ENCODE measurements at regions not wholly inside any gene's neighbourhood (a gene's known extent, or its start where the extent isn't known, plus 50 kb on each side); places are given as distances from the start of the nearest gene placed in this dataset.

DNA sequence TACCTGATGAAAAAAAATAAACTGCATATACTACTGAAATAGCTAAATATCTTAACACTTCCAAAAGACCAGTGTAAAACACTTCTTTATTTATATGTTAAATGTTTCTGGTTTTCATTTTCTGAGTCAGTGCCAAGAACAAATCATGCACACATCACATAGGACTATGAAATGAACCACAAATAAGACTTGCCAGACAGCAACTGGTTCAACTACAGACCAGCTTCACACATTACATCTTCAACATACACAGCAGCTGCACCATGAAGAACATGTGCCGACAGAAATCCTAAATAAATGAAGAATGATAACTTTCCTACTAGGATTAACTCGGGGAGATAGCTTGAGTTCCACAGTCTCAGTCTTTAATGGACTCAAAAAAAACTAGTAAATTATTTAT is 168.3 kb upstream of the STXBP5 start:
- Mint-ChIP-seq H3K27ac (no peak overlapping the region), H3K9me3 (ENCODE audit: low read depth) (no peaks in the 10 kb centered on the region), H3K4me1 (no peaks in the 10 kb centered on the region), H3K27me3 (no peaks in the 10 kb centered on the region), H3K4me3 (no peak overlapping the region), H3K36me3 (ENCODE audit: low read depth) (no peaks in the 10 kb centered on the region)
- no peak for DNase-seq
- ChIA-PET CTCF (no interaction called here), POLR2A (no interaction called here)
- intact Hi-C loops (cut with DNase I, micrococcal nuclease), result no loop called here
- no peak for ATAC-seq

DNA sequence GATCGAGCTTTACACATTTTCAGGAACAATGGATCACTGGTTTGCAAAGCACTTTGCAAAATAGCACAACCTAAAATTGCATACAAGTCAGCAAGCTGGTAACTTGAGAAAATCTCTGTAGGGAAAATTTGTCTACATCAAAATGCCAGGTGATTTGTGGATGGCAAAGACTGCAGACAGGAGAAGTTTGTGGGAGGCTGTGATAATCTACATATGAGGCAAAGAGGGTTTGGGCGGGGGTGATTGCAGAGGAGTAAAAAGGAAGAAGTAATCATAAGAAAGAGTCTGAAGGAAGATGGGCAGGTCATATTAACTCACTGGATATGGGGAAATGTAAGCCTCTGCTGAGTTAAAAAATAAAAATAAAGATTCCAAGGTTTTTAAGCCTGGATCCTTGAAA is 166.3 kb upstream of the STXBP5 start:
- no peak for DNase-seq
- Mint-ChIP-seq H3K36me3 (ENCODE audit: low read depth) (no peaks in the 10 kb centered on the region), H3K9me3 (ENCODE audit: low read depth) (no peaks in the 10 kb centered on the region), H3K27me3 (no peaks in the 10 kb centered on the region), H3K27ac (no peak overlapping the region), H3K4me1 (no peaks in the 10 kb centered on the region), H3K4me3 (no peak overlapping the region)
- CTCF ChIA-PET, result no interaction called here
- no peak for ATAC-seq
- intact Hi-C loops (cut with DNase I, micrococcal nuclease), result no loop called here
- POLR2A ChIA-PET, result no interaction called here

DNA sequence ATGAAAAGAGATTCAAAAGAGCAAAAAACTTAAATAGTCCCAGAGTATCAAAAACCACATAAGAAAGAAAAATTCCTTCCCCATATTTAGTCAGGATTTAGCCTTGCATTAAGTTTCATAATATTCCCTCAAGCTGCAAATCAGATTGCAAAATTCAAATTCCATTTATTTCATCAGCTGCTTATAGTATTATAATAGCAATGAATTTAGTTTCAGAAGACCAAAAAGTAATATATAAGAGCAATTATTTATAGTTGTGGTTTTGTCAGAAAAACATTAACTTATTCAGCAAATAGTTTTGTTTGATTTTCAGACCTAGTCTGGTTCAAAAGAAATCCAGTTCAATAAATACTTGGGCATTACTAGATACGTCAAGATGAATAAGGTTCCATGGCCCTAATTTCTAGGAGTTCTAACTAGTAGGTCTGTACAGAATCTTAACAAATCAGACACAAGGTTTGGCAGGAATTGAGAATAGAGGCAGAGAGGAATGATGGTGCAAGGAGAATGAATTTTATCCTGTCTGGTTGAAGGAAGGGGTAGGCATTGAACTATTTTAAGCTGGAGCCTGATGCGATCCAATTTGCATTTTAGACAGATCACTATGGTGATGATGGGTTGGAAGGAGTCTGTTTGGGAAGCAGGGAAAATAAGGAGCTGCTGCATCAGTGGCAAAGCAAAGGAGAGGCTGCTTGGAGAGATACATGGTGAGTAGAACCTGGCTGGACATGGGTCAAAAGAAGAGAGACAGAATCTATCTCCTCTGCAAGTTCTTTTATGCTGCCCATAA is 163.9 kb upstream of the STXBP5 start:
- ChIA-PET POLR2A (no interaction called here), CTCF (no interaction called here)
- Mint-ChIP-seq H3K27ac (no peak overlapping the region), H3K27me3 (no peaks in the 10 kb centered on the region), H3K4me1 (no peaks in the 10 kb centered on the region), H3K4me3 (no peak overlapping the region), H3K9me3 (ENCODE audit: low read depth) (peaks cover 9% of the 10 kb centered on the region), H3K36me3 (ENCODE audit: low read depth) (no peaks in the 10 kb centered on the region)
- intact Hi-C loops (cut with DNase I, micrococcal nuclease), result no loop called here
- ATAC-seq, result no peak
- no peak for DNase-seq

DNA sequence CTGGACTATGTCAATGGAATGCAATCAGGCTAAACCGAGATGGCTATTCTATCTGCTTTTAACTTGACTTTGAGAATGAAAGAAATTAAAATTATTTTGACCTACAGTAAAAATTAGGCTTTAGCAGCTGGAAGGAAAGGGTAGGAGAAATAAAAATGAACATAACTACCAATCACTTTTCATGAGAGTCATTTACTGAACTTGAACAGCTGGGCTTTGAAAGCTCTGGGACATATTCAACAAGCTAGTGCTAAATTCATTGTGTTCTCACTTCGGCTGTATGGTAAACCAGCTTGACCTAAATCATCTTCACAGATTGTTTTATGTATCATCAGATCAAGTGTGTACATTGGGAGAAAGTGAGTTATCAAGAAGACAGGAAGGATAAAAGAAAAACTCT is 161.5 kb upstream of the STXBP5 start:
- no peak overlapping the region for H3K4me3 Mint-ChIP-seq
- H3K4me1 Mint-ChIP-seq, result no peaks in the 10 kb centered on the region
- POLR2A ChIA-PET, result interaction anchor here (0.8 kb wide), 1 partner anchor 354 kb away, joined by 6 read pairs; no protein-coding TSS in a partner anchor
- no peak overlapping the region for H3K27ac Mint-ChIP-seq
- intact Hi-C loops (cut with DNase I, micrococcal nuclease), result no loop called here
- no peaks in the 10 kb centered on the region for H3K27me3 Mint-ChIP-seq
- ATAC-seq (no peak), DNase-seq (no peak)
- H3K36me3 Mint-ChIP-seq (ENCODE audit: low read depth), result no peaks in the 10 kb centered on the region
- H3K9me3 Mint-ChIP-seq (ENCODE audit: low read depth), result peaks cover 9% of the 10 kb centered on the region
- CTCF ChIA-PET, result no interaction called here

DNA sequence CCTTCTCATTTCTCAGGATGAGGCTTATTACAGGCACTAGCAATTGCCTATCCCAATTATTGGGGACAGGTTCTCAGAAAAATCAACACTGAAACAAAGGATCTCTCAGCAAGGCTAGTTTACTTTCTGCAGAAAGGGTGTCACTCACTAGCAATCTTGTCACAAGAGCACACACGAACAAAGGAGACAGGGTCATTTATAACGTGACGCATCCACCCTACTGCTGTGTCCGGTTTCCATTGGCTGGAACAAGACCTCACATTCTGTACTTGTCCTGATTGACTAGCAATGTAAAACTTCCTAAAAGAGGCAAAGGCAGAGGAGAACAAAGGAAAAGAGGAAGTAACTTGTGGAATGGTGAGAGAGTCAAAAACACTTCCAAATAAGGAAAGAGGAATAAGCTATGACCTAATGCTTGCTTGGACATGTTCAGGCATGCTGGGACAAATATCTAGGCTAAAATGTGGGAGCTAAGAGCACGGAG is 160.2 kb upstream of the STXBP5 start:
- CTCF ChIA-PET, result interaction anchor here (2.3 kb wide), 1 partner anchor 16 kb away, joined by 8 read pairs; no protein-coding TSS in a partner anchor
- no peak overlapping the region for H3K27ac Mint-ChIP-seq
- peaks cover 9% of the 10 kb centered on the region for H3K9me3 Mint-ChIP-seq (ENCODE audit: low read depth)
- H3K4me3 Mint-ChIP-seq, result no peak overlapping the region
- ATAC-seq, result no peak
- no peaks in the 10 kb centered on the region for H3K27me3 Mint-ChIP-seq
- intact Hi-C loops (cut with DNase I, micrococcal nuclease), result no loop called here
- H3K36me3 Mint-ChIP-seq (ENCODE audit: low read depth), result no peaks in the 10 kb centered on the region
- no peak for DNase-seq
- H3K4me1 Mint-ChIP-seq, result no peaks in the 10 kb centered on the region
- POLR2A ChIA-PET, result no interaction called here

- Mint-ChIP-seq H3K9me3 (ENCODE audit: low read depth) (peaks cover 9% of the 10 kb centered on the region), H3K27ac (no peak overlapping the region), H3K27me3 (no peaks in the 10 kb centered on the region), H3K4me1 (no peaks in the 10 kb centered on the region), H3K36me3 (ENCODE audit: low read depth) (no peaks in the 10 kb centered on the region), H3K4me3 (no peak overlapping the region)
- ChIA-PET POLR2A (no interaction called here), CTCF (interaction anchor here (0.6 kb wide), 1 partner anchor 729 kb away, joined by 3 read pairs; no protein-coding TSS in a partner anchor)
- intact Hi-C loops (cut with DNase I, micrococcal nuclease), result no loop called here
- ATAC-seq (no peak), DNase-seq (no peak)
These were observed 157.9 kb upstream of the STXBP5 start for GRCh38 chr6:147046141-147046877.

DNA sequence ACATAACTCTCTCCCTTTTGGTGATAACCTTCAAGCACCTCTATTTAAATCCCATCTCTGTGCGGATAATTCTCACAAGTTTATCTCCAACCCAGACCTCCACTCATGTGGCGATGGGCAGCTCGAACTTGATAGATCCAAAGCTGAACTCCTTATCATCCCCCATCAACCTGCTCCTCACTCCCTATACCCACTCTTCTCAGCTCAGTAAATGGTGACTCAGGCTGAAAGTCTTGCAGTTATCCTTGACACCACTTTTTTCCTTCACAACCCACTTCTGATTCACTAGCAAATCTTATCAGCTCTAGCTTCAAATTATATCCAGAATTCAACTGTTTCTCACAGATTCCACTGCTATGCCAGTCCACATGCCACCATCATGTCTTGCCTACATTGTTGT is 155.3 kb upstream of the STXBP5 start:
- POLR2A ChIA-PET, result no interaction called here
- DNase-seq, result no peak
- intact Hi-C loops (cut with DNase I, micrococcal nuclease), result no loop called here
- H3K27ac Mint-ChIP-seq, result no peak overlapping the region
- no peak overlapping the region for H3K4me3 Mint-ChIP-seq
- no peaks in the 10 kb centered on the region for H3K36me3 Mint-ChIP-seq (ENCODE audit: low read depth)
- no peaks in the 10 kb centered on the region for H3K27me3 Mint-ChIP-seq
- ATAC-seq, result no peak
- peaks cover 6% of the 10 kb centered on the region for H3K9me3 Mint-ChIP-seq (ENCODE audit: low read depth)
- CTCF ChIA-PET, result no interaction called here
- H3K4me1 Mint-ChIP-seq, result no peaks in the 10 kb centered on the region

GRCh38 chr6:147053311-147053921 is 150.8 kb upstream of the STXBP5 start:
- H3K9me3 Mint-ChIP-seq (ENCODE audit: low read depth), result no peaks in the 10 kb centered on the region
- no peak overlapping the region for H3K27ac Mint-ChIP-seq
- intact Hi-C loops (cut with DNase I, micrococcal nuclease), result no loop called here
- POLR2A ChIA-PET, result no interaction called here
- no peak overlapping the region for H3K4me3 Mint-ChIP-seq
- no peaks in the 10 kb centered on the region for H3K36me3 Mint-ChIP-seq (ENCODE audit: low read depth)
- ATAC-seq, result no peak
- peaks cover 6% of the 10 kb centered on the region for H3K4me1 Mint-ChIP-seq
- CTCF ChIA-PET, result no interaction called here
- H3K27me3 Mint-ChIP-seq, result no peaks in the 10 kb centered on the region
- DNase-seq, result no peak

- peaks cover 6% of the 10 kb centered on the region for H3K4me1 Mint-ChIP-seq
- no peak overlapping the region for H3K4me3 Mint-ChIP-seq
- no peaks in the 10 kb centered on the region for H3K9me3 Mint-ChIP-seq (ENCODE audit: low read depth)
- H3K27me3 Mint-ChIP-seq, result no peaks in the 10 kb centered on the region
- ChIA-PET CTCF (no interaction called here), POLR2A (no interaction called here)
- ATAC-seq, result no peak
- DNase-seq, result no peak
- no peaks in the 10 kb centered on the region for H3K36me3 Mint-ChIP-seq (ENCODE audit: low read depth)
- H3K27ac Mint-ChIP-seq, result no peak overlapping the region
- intact Hi-C loops (cut with DNase I, micrococcal nuclease), result no loop called here
These were observed 150.1 kb upstream of the STXBP5 start for GRCh38 chr6:147054158-147054557.

- Mint-ChIP-seq H3K4me1 (peaks cover 6% of the 10 kb centered on the region), H3K27me3 (no peaks in the 10 kb centered on the region), H3K27ac (no peak overlapping the region), H3K9me3 (ENCODE audit: low read depth) (no peaks in the 10 kb centered on the region), H3K4me3 (no peak overlapping the region), H3K36me3 (ENCODE audit: low read depth) (no peaks in the 10 kb centered on the region)
- ATAC-seq (no peak), DNase-seq (no peak)
- CTCF ChIA-PET, result no interaction called here
- POLR2A ChIA-PET, result no interaction called here
- intact Hi-C loops (cut with DNase I, micrococcal nuclease), result no loop called here
These were observed 149.3 kb upstream of the STXBP5 start for GRCh38 chr6:147054871-147055270.

- DNase-seq (no peak), ATAC-seq (no peak)
- Mint-ChIP-seq H3K9me3 (ENCODE audit: low read depth) (no peaks in the 10 kb centered on the region), H3K4me3 (no peak overlapping the region), H3K4me1 (peaks cover 6% of the 10 kb centered on the region), H3K36me3 (ENCODE audit: low read depth) (no peaks in the 10 kb centered on the region), H3K27me3 (no peaks in the 10 kb centered on the region), H3K27ac (no peak overlapping the region)
- intact Hi-C loops (cut with DNase I, micrococcal nuclease), result no loop called here
- ChIA-PET POLR2A (no interaction called here), CTCF (no interaction called here)
These were observed 148.3 kb upstream of the STXBP5 start for GRCh38 chr6:147055821-147056392.

DNA sequence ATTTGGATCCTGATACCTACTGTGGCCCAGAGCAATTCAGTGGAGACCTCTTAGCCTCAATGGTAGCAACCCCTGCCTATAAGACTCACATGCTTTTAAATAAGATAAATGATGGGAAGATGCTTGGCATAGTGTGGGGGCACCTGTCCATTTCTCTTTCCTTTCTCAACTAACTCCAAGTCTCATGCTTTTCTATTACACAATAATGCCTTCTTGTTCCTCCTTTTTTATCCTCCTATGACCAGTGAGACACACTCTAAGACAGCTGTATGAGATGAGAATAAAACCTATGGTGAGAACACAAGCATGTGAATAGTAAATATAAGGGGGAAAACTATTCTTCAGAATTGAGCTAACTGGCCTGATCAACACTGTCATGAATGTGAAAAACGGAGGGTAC is 147.0 kb upstream of the STXBP5 start:
- ATAC-seq (no peak), DNase-seq (no peak)
- Mint-ChIP-seq H3K27me3 (no peaks in the 10 kb centered on the region), H3K9me3 (ENCODE audit: low read depth) (no peaks in the 10 kb centered on the region), H3K4me1 (peaks cover 6% of the 10 kb centered on the region), H3K36me3 (ENCODE audit: low read depth) (no peaks in the 10 kb centered on the region), H3K27ac (no peak overlapping the region), H3K4me3 (no peak overlapping the region)
- POLR2A ChIA-PET, result no interaction called here
- intact Hi-C loops (cut with DNase I, micrococcal nuclease), result no loop called here
- CTCF ChIA-PET, result interaction anchor here (0.6 kb wide), 1 partner anchor 9 kb away, joined by 3 read pairs; no protein-coding TSS in a partner anchor
